GM18502 (cell line): ENCODE measurements at regions not wholly inside any gene's neighbourhood (a gene's known extent, or its start where the extent isn't known, plus 50 kb on each side); places are given as distances from the start of the nearest gene placed in this dataset.
A peak's percentile ranks its signal among the peaks of the same experiment; 100 is the strongest.

Source experiments
- ATAC-seq: cut with Tn5 transposase; IDR thresholded peaks from one replicate; pipeline ENCODE4 v1.9.1; 2021; ENCODE audit warnings: mild to moderate bottlenecking; ENCODE audit not compliant: unreplicated experiment, poor library complexity

- ATAC-seq, result no peak
Observed at GRCh38 chr4:163748449-163748848, 254.0 kb downstream of the TMA16 start.

- ATAC-seq, result peak; percentile 83
Observed at GRCh38 chr4:163755013-163755412, 260.5 kb downstream of the TMA16 start.

DNA sequence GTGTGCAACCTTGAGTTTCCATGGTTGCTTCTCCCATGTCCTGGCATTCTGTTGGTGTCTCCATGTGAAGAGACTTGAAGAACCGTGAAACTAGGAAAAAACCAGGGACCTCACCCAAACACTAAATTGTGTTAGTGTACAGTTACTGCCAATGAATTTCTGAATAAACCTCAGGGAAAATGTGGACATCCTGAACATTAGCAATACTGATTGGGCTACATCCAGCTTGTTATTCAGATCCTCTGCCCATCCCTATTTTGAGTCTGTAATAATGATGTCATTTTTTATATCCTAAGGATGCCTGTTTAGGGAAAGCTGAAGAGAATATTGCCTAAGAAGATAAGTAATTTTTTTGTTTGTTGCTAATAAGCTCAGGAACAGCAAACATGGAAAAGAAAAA lies 262.7 kb downstream of the TMA16 start:
- no peak for ATAC-seq

DNA sequence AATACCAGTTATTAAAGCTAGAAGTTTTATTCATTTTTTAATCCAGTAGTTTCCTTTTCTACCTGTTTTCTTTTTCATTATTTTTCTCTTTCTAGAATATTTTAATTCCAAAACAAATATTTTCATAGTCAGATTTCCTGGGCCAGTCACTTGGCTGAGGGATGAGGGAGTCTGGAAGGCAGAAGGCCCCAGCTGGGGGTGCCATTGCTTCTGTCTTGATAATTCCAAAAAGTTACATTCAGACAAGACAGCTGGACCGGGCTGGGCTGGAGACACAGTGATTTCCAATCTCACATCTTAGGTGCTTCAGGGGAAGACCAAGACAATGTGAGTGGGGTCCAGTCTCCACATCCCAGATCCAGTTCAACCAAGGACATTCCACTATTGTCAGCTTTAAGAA lies 263.5 kb downstream of the TMA16 start:
- no peak for ATAC-seq

DNA sequence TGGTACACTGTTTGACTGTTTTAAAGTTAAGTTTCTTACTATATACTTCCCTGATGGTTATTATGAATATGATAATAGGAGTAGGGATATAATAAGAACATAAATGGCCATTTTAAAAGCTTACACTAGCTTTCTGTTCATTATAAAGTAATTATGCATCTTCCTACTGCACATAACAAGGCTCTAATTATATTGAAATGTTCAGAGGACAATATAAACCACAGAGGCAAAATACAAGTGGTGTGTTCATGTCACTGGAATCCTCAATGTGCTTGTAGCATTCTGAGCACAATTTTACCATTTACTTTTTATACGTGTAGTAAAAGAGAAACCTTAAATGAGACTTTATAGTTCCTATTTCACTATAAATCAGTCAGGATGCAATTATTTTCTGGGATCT lies 268.3 kb downstream of the TMA16 start:
- no peak for ATAC-seq

GRCh38 chr4:163764569-163764968 lies 270.1 kb downstream of the TMA16 start:
- ATAC-seq, result no peak

- no peak for ATAC-seq
Observed at GRCh38 chr4:163768014-163768413, 273.5 kb downstream of the TMA16 start.

DNA sequence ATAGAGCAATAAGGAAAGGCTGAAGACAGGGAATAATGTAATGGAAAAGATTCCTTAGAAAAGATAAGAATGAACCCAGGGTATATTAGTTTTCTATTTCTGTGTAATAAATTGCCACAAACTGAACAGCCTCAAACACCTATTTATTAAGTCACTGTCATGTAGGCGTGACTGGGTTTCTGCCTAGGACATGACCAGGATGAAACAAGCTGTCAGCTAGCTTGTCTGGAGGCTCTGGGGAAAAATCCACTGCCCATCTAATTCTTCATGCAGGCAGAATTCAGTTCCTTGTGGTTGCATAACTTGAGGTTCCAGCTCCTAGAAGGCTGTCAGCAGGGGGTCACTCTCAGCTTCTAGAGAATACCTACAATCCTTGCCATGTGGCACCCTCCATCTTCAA lies 277.7 kb downstream of the TMA16 start:
- ATAC-seq, result no peak

DNA sequence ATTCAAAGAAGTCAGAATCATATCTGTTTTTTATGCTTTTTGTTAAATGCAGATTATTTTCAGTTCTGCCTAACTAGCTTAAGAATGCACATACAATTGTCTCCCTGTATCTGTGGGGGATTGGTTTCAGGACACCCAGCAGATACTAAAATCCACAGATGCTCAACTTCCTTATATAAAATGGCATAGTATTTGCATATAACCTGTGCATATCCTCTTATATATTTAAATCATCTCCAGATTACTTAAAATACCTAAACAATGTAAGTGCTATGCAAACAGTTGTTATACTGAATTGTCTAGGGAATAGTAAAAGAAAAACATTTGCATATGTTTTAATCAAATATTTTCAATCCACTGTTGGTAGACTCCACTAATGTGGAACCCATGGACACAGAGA lies 279.4 kb downstream of the TMA16 start:
- ATAC-seq, result no peak

- no peak for ATAC-seq
Observed at GRCh38 chr4:163776957-163777356, 282.5 kb downstream of the TMA16 start.

- no peak for ATAC-seq
Observed at GRCh38 chr4:163781726-163782125, 287.2 kb downstream of the TMA16 start.

DNA sequence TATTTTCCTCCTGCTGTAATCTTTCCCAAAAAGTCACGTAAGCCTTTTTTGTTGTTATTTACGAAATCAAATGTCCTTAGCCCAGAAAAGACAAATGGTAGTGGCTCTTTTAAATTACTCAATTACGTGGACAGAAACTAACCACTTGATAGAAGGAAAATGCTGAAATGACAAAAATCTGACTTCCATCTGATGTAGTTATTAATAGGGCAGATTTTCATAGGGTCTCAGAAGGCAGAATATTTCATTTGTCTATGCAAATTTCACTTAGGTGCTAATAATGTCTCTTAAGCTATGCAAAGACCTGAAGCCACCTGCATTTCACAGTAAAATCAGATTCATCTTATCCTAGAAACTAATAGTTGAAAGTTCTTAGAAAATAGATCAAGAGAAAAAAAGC lies 295.7 kb downstream of the TMA16 start:
- ATAC-seq, result no peak

GRCh38 chr4:163795885-163796284 lies 301.4 kb downstream of the TMA16 start:
- ATAC-seq, result no peak

GRCh38 chr4:163804001-163804400 lies 309.5 kb downstream of the TMA16 start:
- ATAC-seq, result no peak

GRCh38 chr4:163806653-163807052 lies 312.2 kb downstream of the TMA16 start:
- ATAC-seq, result no peak

DNA sequence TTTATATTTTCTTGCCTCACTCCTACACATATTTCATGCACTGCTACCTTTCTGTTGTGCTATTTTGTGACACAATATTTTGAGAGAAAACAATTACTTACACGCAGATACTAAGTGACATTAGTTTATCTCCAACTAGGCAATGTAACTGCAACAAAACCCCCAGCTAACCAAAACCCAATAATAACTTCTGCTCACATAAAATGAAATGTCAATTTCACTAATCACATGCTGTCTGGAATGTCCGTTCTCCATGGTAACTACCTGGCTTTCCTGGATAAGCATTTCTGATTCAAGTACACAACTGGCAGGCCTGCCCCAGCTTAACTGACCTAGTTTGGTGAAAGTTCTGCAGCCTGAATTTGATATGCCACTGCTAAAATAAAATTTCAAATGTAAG lies 313.5 kb downstream of the TMA16 start:
- no peak for ATAC-seq

DNA sequence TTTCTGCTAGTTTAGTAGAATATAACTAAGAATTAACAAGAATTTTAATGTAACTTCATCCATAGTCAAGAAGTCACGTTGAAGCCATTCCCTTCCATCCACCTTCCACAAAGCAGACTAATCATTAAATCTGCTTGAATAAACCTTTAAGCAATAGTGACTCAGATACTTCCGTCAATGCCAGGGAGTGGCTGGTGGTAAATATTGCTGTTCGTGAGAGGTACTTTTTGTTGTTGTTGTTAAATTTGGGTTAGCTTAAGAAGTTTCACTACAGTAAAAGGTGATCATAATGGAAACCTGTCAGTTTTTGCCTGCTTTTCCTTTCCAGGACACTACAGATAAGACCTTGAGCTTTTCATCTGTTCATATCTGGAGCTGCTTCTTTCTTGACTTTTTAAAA lies 316.3 kb downstream of the TMA16 start:
- no peak for ATAC-seq

DNA sequence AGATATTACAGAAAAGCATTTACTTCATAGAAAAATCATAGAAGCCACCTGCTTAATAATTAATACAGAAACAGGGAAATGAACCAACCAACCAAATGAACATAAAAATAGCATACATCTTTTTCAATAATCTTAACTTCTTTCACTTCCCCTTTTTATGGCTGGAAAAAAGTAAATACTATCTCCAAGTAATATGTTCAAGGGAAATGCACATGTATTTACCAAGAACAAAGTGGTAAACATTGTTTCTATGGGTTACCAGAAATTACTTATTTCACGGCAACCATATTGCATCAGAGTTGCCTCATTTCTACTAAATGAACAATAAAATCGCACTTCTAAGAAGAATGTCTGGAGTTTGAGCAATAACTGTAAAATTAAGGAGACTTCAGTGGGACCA lies 321.3 kb downstream of the TMA16 start:
- peak; percentile 61 for ATAC-seq

DNA sequence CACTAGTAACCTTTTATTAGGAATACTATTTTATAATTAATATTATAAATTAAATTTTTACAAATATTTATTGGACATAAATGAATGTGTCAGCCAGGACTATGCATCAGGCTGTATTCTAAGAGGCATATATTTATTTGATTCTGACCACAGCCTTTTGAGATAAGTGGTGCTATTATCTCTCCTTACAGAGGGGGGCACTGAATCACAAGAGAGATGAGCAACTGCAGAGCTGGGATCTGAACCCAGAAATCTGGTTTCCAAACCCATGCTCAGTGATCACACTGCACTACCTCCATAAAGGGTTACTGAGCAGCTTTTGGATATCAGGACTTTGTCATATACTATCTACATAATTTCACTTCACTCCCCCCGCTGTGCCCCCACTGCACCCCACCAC lies 322.0 kb downstream of the TMA16 start:
- ATAC-seq, result no peak

GRCh38 chr4:163818673-163819072 lies 324.2 kb downstream of the TMA16 start:
- ATAC-seq, result no peak

DNA sequence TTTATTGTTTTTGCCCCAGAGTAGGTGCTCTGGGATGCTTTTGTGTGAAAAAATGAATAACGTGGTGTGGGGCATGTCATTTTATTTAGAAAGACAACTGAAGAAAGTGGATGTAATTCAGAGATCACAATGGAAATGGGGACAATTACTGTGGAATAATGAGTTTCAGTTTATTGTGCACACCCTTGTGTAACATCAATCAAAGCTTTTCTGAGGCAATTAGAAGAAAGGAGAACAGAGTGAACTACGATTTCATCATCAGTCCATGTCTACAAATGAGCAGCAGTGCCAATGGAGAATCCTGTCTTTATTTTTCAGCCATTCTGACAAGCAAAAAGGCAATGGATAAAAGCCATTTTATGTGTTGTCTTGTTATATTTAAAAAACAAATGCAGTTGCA lies 339.2 kb downstream of the TMA16 start:
- ATAC-seq, result no peak

DNA sequence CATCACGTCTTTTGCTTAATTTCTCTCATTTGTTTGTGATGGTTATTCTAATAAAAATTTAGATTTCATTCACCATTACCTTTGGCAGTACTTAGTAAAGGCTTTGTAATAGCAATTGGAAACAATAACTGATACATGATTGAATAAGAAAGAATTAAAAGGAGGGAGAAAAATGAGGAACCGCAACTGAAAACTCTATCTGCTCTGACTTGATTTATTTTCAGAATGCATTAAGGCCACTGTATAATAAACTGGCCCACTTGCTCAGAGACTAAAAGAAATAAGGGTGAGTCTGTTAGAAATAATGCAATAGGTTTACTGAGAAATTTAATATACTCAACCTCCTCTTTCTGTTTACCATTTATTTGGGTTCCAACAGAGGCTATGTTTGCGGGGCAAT lies 351.5 kb downstream of the TMA16 start:
- no peak for ATAC-seq

DNA sequence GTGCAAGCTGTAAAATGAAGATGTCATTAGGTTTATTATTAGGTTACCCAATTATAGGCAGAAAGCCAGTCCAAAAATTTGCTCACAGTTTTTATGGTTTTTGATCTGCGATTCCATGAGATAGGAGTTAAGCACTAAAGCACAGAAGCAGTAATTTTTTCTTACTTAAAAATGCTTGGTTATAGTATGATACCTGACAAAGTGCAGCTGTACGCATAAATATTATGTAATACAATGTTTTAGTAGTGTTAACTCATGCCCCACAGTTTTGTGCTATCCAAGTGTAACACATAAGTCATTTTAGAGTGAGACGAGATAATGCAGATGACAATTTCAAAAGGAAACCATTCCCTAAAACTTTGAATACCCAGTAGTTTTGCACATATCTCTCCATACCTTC lies 357.8 kb downstream of the TMA16 start:
- ATAC-seq, result no peak
